NCI-H1436 (cell line): ENCODE measurements at regions not wholly inside any gene's neighbourhood (a gene's known extent, or its start where the extent isn't known, plus 50 kb on each side); places are given as distances from the start of the nearest gene placed in this dataset.

Source experiments
- DNase-seq: peaks from one replicate; lab custom pipeline; 2025; lab: John Stamatoyannopoulos, UW

DNA sequence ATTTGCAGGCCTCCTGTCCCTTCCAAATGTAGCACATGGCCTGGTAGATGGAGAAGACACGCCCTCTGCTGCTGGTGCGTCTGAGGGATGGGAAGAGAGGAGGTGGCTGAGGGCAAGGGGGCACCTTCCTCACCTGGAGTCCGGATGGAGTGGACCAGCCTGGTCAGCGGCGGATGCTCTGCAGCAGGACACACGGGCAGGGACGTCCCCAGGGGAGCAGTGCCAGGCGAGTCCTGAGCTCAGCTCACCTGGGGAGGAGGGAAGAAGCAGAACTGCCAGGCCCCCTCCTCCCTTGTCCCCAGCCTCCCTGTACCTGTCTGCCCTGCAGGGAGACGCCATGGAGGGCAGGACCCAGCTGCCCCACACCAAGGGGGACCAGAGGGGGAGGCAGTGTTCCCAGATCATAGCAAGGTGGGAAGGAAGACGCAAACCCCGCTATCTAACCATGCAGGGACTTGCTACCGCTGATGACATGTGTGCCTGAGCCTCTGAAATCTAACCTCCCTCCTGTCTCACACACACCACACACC is 1495.9 kb downstream of the BRD1 start:
- no peak for DNase-seq

DNA sequence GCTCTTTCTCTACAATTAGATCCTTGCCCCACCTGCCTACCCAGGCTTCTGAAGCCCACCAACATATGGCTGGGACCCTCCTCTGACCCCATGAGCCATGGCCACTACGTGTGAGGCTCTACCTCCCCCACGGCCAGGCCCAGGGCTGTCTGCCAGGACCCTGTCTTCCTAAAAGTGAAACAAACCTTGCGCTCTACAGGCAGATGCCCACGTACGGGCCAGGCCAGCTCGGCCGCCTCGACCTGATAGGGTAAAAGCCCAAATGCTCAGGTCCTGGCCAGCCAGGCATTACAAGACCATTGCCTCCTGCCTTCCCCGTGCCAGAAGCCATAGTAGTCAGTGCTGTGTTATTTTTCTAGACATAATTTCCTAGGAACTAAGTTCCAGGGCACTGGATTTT is 1496.4 kb downstream of the BRD1 start:
- DNase-seq = no peak

DNA sequence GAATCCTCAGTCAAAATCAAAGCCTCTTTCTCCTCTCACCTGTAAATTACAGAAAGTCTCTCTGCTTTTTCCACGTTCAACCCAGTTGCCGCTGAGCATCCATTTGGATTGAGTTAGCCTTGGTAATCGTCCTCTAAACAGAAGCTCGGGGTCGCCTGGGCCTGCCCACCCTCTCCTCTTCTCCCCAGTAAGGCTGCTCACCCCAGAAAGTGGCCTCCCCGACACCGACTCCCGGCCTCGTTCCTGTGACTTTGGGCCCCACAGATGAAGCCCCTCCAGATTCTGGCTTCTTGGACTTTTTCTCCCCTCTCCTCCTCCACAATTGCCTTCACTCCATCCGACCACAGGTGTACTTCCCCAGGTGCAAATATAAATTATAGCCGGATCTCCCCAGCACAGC is 1500.0 kb downstream of the BRD1 start:
- DNase-seq = no peak

GRCh38 chr22:48323746-48324145 is 1503.9 kb downstream of the BRD1 start:
- DNase-seq = no peak

DNA sequence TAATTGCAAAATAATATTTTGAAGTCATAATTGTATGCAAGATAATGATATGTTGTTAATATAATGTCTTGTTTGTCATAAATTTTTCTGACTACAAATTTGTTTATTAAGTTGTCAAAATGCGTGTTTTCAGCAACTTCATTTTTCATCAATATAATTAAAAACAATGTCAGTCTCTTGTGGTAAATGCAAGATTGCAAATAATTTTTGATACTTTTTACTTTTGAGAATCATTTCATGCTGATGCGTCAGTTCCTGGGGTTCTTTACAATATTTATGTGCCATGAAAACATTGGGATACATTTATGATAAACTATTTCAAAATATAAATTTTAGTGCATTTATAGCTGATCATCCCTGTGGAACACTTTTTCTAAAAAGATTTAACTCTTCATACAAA is 1504.8 kb downstream of the BRD1 start:
- no peak for DNase-seq

DNA sequence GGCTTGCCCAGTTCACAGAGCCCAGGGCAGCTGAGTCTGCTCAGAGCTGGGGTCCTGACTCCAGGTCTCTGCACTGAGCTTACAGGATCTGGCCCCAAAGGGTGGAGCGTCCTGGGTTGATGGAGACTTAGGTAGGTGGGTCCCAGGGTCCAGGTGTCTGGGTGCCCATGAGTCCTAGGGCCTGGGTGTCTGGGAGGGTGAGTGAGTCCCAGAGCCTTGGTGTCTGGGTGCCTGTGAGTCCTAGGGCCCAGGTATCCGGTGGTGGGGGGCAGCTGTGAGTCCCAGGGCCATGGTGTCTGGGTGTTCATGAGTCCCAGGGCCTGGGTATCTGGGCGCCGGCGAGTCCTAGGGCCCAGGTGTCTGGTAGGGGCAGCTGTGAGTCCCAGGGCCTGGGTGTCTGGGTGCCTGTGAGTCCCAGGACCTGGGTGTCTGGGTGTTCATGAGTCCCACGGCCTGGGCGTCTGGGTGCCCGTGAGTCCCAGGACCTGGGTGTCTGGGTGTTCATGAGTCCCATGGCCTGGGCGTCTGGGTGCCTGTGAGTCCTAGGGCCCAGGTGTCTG is 1505.6 kb downstream of the BRD1 start:
- no peak for DNase-seq

DNA sequence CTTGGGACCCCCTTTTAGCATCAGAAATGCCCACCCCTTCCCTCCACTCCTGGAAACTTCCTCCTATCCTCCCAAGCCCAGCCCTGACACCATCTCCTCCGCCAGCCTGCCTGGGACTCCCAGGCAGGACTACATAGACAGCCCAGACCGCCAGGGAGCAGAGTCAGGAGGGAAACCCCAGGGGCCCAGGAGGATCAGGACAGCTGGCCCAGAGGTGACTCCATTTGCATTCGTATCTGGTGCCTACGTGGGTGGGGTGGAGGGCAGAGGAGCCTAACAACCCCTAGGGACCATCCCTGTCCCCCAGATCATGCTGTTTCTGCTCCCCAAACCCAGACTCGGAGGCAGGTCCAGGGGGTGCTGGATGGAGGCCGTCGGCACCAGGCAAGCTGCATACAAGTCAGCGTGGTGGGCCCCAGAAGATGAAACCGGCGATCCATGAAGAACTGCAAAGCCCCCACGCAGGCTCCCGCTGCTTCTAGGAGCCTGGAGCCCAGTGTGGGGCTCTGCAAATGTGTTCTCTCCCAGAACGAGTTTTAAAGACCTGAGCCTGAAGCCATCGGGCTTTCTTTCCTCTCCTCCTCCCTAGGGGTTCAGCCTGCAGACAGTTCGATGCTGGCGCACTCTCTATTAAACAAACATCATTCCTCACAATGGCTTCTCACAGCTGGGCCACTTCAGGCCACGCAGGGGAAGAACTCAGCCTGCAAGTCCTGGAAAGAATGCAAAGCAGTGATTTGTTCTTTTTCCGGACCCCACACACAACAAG is 1506.8 kb downstream of the BRD1 start:
- no peak for DNase-seq

DNA sequence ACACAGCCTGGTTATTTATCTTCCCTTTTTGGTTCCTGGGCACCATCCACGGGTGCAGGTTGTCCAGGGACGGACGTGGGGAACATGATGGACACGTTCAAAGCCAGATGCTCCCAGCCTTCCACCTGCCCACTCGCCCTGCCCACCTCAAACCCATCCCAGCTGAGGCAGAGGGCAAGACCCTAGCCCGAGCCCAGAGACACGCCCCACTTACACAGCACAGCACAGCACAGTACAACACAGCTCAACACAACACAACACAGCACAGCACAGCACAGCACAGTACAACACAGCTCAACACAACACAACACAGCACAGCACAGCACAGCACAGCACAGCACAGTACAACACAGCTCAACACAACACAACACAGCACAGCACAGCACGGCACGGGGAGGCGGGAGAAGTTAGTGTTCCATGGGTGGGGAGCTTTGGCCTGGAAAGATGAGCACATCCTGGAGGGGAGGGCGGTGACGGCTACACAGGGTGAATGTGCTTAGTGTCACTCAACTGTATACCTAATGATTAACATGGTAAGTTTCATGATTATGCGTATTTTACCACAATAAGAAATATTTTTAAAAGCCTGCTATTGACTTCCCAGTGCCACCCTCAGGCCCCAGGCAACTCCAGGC is 1507.5 kb downstream of the BRD1 start:
- DNase-seq = no peak

DNA sequence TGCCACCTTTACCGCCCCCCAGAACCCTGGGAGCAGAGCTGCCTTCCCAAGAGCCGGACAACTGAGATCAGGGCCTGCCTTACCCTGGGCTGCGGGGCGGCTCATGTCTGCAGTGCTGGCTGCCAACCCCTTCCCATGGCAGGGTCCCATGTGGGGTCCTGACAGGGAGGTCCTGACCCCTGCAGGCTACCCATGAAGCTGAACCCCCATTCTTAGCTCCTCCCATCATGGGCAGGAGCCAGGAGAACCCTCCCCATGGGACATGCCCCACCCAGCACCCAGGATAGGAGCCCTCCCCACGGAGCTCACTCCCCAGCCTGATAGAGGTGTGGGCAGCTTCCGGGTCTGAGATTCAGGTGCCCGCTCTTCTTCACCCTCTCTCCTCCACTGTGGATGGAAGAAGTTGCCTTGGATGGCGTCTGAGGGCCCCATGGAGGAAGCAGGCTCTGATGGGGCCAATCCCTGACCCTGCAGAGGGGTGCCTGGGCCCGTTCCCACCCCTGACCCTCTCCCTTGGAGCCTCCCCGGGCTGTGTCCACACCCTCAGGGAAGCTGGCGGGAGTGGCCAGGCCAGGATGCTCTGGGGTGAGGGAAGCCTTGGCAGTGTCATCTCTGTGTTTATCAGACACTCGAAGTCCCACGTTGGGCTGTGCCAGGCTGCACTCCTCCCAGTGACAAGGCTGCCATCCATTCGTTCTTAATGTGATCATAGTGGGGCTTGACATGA is 1508.2 kb downstream of the BRD1 start:
- DNase-seq = no peak

GRCh38 chr22:48318575-48319320 is 1508.9 kb downstream of the BRD1 start:
- DNase-seq = no peak

DNA sequence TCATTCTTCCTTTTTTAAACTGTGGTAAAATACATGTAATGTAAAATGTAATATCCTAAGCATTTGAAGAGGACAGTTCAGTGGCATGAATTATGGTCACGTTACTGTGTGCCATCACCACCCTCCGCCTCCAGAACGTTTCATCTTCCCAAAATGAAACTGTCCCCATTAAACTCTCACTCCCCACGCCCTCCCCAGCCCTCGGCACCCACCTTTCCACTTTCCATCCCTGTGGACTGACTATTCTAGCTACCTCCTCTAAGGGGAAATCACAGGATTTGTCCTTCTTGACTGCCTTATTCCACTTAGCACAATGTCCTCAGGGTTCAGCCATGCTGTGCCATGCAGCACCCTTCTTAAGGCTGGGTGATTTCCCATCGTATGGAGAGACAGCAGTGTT is 1509.5 kb downstream of the BRD1 start:
- DNase-seq = no peak

DNA sequence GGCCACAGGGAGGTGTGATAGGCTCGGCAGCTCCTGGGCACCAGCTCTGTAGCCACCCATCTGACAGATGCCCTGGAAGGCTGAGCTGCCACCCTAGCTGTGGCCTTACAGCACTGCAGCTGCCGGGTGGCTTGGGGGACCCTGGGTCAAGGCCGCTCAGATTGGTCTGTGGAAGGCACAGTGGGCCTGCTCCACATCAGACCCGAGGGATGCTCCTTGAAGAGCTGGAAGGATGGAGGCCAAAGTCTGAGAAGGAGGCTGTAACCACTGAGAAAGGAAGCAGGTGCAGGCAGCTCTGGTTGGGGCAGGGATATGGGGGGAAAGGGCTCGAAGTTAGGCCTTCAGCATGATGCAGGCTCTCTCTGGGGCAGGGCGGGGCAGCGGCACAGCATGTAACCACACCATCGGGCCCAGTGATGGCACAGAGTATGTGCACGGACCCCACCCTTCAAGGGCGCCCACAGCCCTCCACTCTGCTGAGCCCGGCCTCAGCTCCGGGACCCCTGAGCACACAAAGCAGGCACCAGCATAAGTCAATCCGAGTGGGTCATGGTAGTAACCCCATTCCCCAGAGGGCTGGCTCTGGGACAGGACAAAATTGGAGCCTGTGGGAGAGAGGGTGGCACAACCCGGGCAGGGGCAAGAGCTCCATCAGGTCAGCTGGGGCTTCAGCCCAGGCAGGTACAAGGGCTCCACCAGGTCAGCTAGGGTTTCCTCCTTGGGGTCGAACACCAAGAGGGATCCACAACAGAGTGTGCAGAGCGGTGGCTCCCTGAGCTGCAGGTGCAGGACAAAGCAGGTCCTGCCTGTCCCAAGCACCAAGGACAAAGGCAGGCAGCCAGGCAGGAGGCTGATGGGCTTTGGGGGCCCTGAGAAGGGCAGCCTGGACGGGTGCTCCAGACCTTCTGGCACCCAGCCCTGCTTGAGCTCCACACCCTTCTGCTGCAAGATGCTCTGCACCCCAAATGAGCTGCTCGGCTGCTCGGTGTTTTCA is 1511.1 kb downstream of the BRD1 start:
- DNase-seq = no peak

- no peak for DNase-seq
Observed at GRCh38 chr22:48315439-48316256, 1512.0 kb downstream of the BRD1 start.

DNA sequence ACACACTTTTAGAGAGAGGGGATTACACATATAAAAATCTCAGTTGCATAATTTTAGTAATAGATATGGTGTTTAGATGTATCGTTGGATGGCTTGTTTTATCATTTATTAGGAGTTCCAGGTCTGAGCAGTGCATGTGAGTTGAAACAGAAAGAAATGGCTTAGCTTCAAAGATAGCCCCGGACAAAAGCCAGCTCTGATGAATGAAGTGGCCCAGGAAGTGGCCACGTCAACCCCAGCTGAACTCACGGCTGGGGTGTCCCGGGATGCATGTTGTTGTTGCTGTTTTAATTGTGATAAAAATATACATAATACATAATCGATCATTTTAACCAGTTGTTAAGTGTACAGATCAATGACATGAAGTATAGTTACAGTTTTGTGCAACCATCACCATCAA is 1513.6 kb downstream of the BRD1 start:
- no peak for DNase-seq

DNA sequence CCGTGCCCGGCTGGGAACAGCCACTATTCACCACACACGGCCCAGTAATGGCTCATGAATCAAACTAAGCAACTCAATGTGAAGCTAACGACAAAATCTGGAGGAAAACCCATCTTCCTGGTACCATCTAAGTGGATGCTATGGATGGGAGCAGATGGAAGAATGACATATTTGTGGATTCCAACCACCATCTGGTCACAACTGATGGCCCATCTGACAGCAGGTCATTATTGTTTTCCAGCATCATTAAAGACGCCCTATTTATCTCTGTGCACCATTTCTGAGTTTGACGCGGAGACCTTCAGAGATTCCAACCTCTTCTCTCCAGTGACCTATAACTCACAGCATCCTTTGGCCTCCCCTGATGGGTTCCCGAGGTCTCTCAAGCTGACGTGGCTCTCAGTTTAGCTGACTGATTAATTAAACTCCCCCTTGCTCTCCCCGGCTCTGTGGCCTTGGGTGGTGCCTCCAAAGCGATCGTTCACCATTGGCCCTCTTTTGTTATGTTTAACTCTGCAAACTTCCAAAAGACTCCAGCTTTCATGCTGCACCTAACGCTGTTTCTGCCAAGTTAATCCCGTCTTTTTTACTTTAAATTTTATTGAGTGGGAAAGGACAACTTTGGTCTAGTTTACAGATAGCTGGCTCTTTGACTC is 1514.4 kb downstream of the BRD1 start:
- DNase-seq = no peak

GRCh38 chr22:48310740-48311139 is 1516.9 kb downstream of the BRD1 start:
- no peak for DNase-seq

GRCh38 chr22:48310289-48310688 is 1517.4 kb downstream of the BRD1 start:
- no peak for DNase-seq

DNA sequence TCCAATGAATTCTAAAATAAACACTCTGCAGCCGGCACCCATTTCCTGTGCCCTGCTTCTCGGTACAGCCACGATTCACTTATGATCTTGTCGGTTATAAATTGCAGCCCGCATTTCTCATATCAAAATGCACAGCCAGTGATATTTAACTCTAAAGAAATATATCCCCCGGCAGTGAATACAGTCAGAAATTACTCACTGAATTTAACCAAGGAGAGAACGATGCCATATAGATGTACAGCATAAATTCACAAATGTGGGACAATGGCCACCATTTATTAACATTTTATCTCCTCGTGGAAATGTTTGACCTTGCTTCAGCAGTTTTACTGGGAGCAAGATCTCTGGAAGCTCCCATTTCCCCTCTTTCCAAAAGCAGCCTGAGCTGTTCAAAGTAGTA is 1517.8 kb downstream of the BRD1 start:
- DNase-seq = no peak

GRCh38 chr22:48309115-48309705 is 1518.5 kb downstream of the BRD1 start:
- no peak for DNase-seq
